ENCODE measurements at regions not wholly inside any gene's neighbourhood (a gene's known extent, or its start where the extent isn't known, plus 50 kb on each side); places are given as distances from the start of the nearest gene placed in this dataset.
"Not testable (repeated sequence)": the region's sequence is repeated elsewhere in the genome, so short reads cannot be mapped to it uniquely, and the experiment has no call there.

- ATAC-seq, FAIRE-seq, POLR2A ChIA-PET: not testable (repeated sequence)
Observed at GRCh38 chr20:47846651-47847050, 61.4 kb upstream of the SULF2 start.

GRCh38 chr20:47845382-47845977 lies 60.2 kb upstream of the SULF2 start:
- H3K27ac ChIP-seq (ENCODE audit: extremely low read length, insufficient read depth, low read length); H4K20me1 ChIP-seq (ENCODE audit: insufficient read depth, low read length); H3K4me2 ChIP-seq (ENCODE audit: low read depth, low read length); H3K4me1 ChIP-seq (ENCODE audit: insufficient read depth, low read length); H3K79me2 ChIP-seq (ENCODE audit: insufficient read depth, low read length); BruUV-seq (replicated peaks); CTCF ChIA-PET (ENCODE audit: low intra/inter-chr PET ratio, low total read pairs); H3K4me3 ChIP-seq (replicated peaks in 1 of 3; ENCODE audit: insufficient read depth in 1 of 3, low read depth in 2 of 3, low read length in 3 of 3); intact Hi-C loops (cut with micrococcal nuclease; ENCODE audit: unreplicated experiment); H3K9me3 ChIP-seq (ENCODE audit: low read length); H3K36me3 ChIP-seq (replicated peaks in 1 of 2; ENCODE audit: control insufficient read depth in 1 of 2, insufficient read depth in 2 of 2, low read length in 2 of 2); ATAC-seq; FAIRE-seq; H2AFZ ChIP-seq (ENCODE audit: low read length); H3K9ac ChIP-seq (ENCODE audit: insufficient read depth, low read depth, low read length); DNase-seq (ENCODE audit: low spot score); POLR2A ChIA-PET: not testable (repeated sequence)
- peaks cover 6 to 38% of the 10 kb centered on the region in 2 experiments for H3K27me3 ChIP-seq (ENCODE audit: control insufficient read depth in 1 of 2, insufficient read depth in 2 of 2, low read length in 2 of 2)
- 36% methylated on average over 10 of the region's 10 CpGs for WGBS (ENCODE audit: low lambda C conversion rate)
- in situ Hi-C loops (cut with HindIII; ENCODE audit: extremely low pct_ligation_motif_present, low pct_unique_long_range_greater_than_20kb): loop anchor here (10.0 kb wide), 1 partner anchor 49 kb away; no protein-coding TSS in a partner anchor

More at GRCh38 chr20:47846651-47847050, 61.4 kb upstream of the SULF2 start:
- in situ Hi-C loops (cut with HindIII; ENCODE audit: extremely low pct_ligation_motif_present, low pct_unique_long_range_greater_than_20kb): loop anchor here (10.0 kb wide), 1 partner anchor 48 kb away; no protein-coding TSS in a partner anchor
- WGBS (ENCODE audit: low lambda C conversion rate): 43% methylated on average over 10 of the region's 10 CpGs
- TF ChIP-seq MNT (IDR thresholded peaks at IDR 0.05): peak; percentile 53; the same call in 1 of the 2 replicates
- DNase-seq (ENCODE audit: low spot score); H3K27ac ChIP-seq (ENCODE audit: extremely low read length, insufficient read depth, low read length); H2AFZ ChIP-seq (ENCODE audit: low read length); H3K36me3 ChIP-seq (replicated peaks in 1 of 2; ENCODE audit: control insufficient read depth in 1 of 2, insufficient read depth in 2 of 2, low read length in 2 of 2); H3K4me3 ChIP-seq (replicated peaks in 1 of 3; ENCODE audit: insufficient read depth in 1 of 3, low read depth in 2 of 3, low read length in 3 of 3); H3K9ac ChIP-seq (ENCODE audit: insufficient read depth, low read depth, low read length); BruUV-seq (replicated peaks); H4K20me1 ChIP-seq (ENCODE audit: insufficient read depth, low read length); H3K4me1 ChIP-seq (ENCODE audit: insufficient read depth, low read length); CTCF ChIA-PET (ENCODE audit: low intra/inter-chr PET ratio, low total read pairs); H3K9me3 ChIP-seq (ENCODE audit: low read length); intact Hi-C loops (cut with micrococcal nuclease; ENCODE audit: unreplicated experiment); H3K79me2 ChIP-seq (ENCODE audit: insufficient read depth, low read length); H3K4me2 ChIP-seq (ENCODE audit: low read depth, low read length): not testable (repeated sequence)
- peaks cover 8 to 38% of the 10 kb centered on the region in 2 experiments for H3K27me3 ChIP-seq (ENCODE audit: control insufficient read depth in 1 of 2, insufficient read depth in 2 of 2, low read length in 2 of 2)

GRCh38 chr20:47844568-47844906 lies 59.3 kb upstream of the SULF2 start:
- peaks cover 7 to 43% of the 10 kb centered on the region in 2 experiments for H3K27me3 ChIP-seq (ENCODE audit: control insufficient read depth in 1 of 2, insufficient read depth in 2 of 2, low read length in 2 of 2)
- H3K9me3 ChIP-seq (ENCODE audit: low read length); H3K36me3 ChIP-seq (replicated peaks in 1 of 2; ENCODE audit: control insufficient read depth in 1 of 2, insufficient read depth in 2 of 2, low read length in 2 of 2); H3K4me3 ChIP-seq (replicated peaks in 1 of 3; ENCODE audit: insufficient read depth in 1 of 3, low read depth in 2 of 3, low read length in 3 of 3); H2AFZ ChIP-seq (ENCODE audit: low read length); CTCF ChIA-PET (ENCODE audit: low intra/inter-chr PET ratio, low total read pairs); BruUV-seq (replicated peaks); H3K4me1 ChIP-seq (ENCODE audit: insufficient read depth, low read length); intact Hi-C loops (cut with micrococcal nuclease; ENCODE audit: unreplicated experiment); DNase-seq (ENCODE audit: low spot score); FAIRE-seq; H3K4me2 ChIP-seq (ENCODE audit: low read depth, low read length); ATAC-seq; H3K27ac ChIP-seq (ENCODE audit: extremely low read length, insufficient read depth, low read length); H4K20me1 ChIP-seq (ENCODE audit: insufficient read depth, low read length); POLR2A ChIA-PET; H3K79me2 ChIP-seq (ENCODE audit: insufficient read depth, low read length); H3K9ac ChIP-seq (ENCODE audit: insufficient read depth, low read depth, low read length): not testable (repeated sequence)
- 15% methylated on average over 1 of the region's 1 CpG for WGBS (ENCODE audit: low lambda C conversion rate)
- in situ Hi-C loops (cut with HindIII; ENCODE audit: extremely low pct_ligation_motif_present, low pct_unique_long_range_greater_than_20kb): loop anchor here (10.0 kb wide), 1 partner anchor 50 kb away; no protein-coding TSS in a partner anchor
